Endothelial cell of umbilical vein (primary cell): ENCODE measurements at regions not wholly inside any gene's neighbourhood (a gene's known extent, or its start where the extent isn't known, plus 50 kb on each side); places are given as distances from the start of the nearest gene placed in this dataset.

ENCODE experiments used
- EZH2 ChIP-seq: IDR thresholded peaks from 2 replicates; pipeline ENCODE4 v1.6.1; 2012; ENCODE audit warnings: borderline replicate concordance, low read depth, mild to moderate bottlenecking, moderate library complexity, low read length, inconsistent platforms; ENCODE audit not compliant: severe bottlenecking
- JUN ChIP-seq: IDR thresholded peaks from 2 replicates; pipeline ENCODE4 v1.6.1; 2011; ENCODE audit warnings: borderline replicate concordance, low read depth; ENCODE audit not compliant: insufficient read length, insufficient read depth
- TF ChIP-seq, protein P1 (sequence below), 2 donors: IDR thresholded peaks; 1 replicate in 1 of 2; 2 replicates in 1 of 2; pipeline ENCODE4 v1.5.1; 2011; ENCODE audit warnings: low read length in 2 of 2, mild to moderate bottlenecking in 2 of 2, moderate library complexity in 2 of 2, control low read depth in 1 of 2, inconsistent platforms in 1 of 2, low read depth in 1 of 2; ENCODE audit not compliant: insufficient read depth in 1 of 2; ENCODE audit errors: extremely low read depth in 1 of 2

DNA sequence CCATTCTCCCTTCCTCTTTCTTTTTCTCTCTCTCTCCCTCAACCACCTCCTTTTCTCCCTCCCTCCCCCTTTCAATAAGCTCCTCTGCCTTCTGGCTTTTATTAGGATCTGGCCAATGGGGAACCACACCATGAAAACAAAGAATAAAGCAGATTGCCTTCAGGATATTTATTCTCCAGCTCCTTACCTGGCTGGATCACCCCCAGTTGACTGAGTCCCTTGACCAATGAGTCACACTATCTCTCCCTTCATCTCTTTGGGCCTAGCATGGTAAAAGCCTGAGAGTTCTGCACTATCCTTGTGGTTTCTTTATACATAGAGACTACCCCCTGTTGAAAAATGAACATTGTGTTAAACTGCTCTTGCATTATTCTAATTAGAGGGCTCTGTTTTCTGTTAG is 476.8 kb downstream of the EPHA7 start:
- TF ChIP-seq EZH2 (no peak), JUN (no peak)
- TF ChIP-seq, protein P1, sequence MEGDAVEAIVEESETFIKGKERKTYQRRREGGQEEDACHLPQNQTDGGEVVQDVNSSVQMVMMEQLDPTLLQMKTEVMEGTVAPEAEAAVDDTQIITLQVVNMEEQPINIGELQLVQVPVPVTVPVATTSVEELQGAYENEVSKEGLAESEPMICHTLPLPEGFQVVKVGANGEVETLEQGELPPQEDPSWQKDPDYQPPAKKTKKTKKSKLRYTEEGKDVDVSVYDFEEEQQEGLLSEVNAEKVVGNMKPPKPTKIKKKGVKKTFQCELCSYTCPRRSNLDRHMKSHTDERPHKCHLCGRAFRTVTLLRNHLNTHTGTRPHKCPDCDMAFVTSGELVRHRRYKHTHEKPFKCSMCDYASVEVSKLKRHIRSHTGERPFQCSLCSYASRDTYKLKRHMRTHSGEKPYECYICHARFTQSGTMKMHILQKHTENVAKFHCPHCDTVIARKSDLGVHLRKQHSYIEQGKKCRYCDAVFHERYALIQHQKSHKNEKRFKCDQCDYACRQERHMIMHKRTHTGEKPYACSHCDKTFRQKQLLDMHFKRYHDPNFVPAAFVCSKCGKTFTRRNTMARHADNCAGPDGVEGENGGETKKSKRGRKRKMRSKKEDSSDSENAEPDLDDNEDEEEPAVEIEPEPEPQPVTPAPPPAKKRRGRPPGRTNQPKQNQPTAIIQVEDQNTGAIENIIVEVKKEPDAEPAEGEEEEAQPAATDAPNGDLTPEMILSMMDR (IDR thresholded peaks at IDR 0.05; ENCODE audit: extremely low read depth in 1 of 2, insufficient read depth in 1 of 2, low read depth in 1 of 2, low read length in 2 of 2), result no peak
